Lower leg skin (tissue), 4 donors: ENCODE measurements at regions not wholly inside any gene's neighbourhood (a gene's known extent, or its start where the extent isn't known, plus 50 kb on each side); places are given as distances from the start of the nearest gene placed in this dataset.

Experiments used
- DNase-seq, 2 donors: peaks; one replicate each; pipeline ENCODE4 v3.0.0-alpha.2; 2019; ENCODE audit warnings: low spot score in 2 of 2
- H3K4me3 ChIP-seq: fragments of 200-600 bp; sonication (generic); 2 replicates; pipeline ENCODE4 v1.5.1; 2017; ENCODE audit warnings: mild to moderate bottlenecking, low read depth; ENCODE audit not compliant: poor library complexity, severe bottlenecking
- CTCF ChIP-seq, 3 donors: fragments of 450-650 bp; IDR thresholded peaks; one replicate each; pipeline ENCODE4 v1.5.1; 2016; ENCODE audit warnings: antibody characterized with exemption in 3 of 3, mild to moderate bottlenecking in 3 of 3, moderate library complexity in 2 of 3
- POLR2A ChIP-seq, 2 donors: fragments of 450-650 bp; IDR thresholded peaks; one replicate each; pipeline ENCODE4 v1.6.1; 2016 to 2017; ENCODE audit warnings: antibody characterized with exemption in 2 of 2, mild to moderate bottlenecking in 1 of 2, moderate library complexity in 1 of 2
- WGBS, 2 donors: methylation state at CpG; one replicate each; pipeline ENCODE4 v1.1.5; 2018; 5-methylcytosine and 5-hydroxymethylcytosine counted together
- intact Hi-C: fragments of 100-400 bp; cut with DNase I; formaldehyde crosslinking; loops from one replicate; pipeline ENCODE4 v1.15.0; 2023; ENCODE audit warnings: low total_unique reads

DNA sequence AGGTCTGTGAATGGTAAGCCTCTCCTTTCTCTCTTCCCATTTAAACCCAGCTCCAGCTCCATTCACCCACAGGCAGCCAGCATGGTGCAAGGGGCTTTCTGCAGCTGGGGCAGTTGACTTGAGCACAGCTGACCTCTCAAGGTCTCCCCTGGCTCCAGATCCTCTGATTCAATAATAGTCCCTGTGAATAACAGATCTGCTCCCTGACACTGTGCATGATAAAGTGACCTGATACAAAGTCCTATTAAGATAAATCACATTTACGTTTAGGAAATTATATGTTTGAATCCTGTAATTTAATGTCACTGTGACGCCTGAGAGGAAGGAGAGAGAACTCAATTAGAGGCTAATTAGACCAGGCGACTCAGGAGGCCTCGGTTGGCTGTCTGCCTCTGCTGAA, 540.4 kb upstream of the CDH11 start:
- TF ChIP-seq POLR2A (IDR thresholded peaks at IDR 0.05) (no peak), CTCF (IDR thresholded peaks at IDR 0.05) (no peak)
- DNase-seq = no peak
- no peak overlapping the region for H3K4me3 ChIP-seq
- WGBS, 2 donors = 82 to 87% methylated on average over 4 of the region's 4 CpGs
- intact Hi-C loops = no loop called here

DNA sequence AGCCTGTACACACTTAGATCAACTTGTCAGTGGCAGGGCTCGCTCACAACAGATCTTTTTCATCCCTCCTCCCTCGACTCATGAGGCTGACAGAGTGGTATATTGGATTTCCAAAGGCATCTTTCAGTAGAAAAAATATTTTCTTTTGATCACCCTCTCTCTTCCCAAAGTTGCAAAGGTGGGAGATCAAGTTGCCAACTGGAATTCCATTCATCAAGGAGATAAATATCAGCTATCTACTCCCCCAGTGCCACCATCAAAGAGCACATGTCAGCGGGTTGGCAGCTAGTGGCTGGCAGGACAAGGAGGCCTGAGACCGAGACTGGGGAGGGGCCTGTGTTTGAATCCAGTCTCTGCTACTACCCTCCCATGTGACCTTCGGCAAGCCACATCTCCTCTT, 539.7 kb upstream of the CDH11 start:
- DNase-seq = no peak
- no peak overlapping the region for H3K4me3 ChIP-seq
- intact Hi-C loops = no loop called here
- no peak for TF ChIP-seq CTCF (IDR thresholded peaks at IDR 0.05)
- no peak for TF ChIP-seq POLR2A (IDR thresholded peaks at IDR 0.05)
- WGBS, 2 donors = 81 to 97% methylated on average over 5 of the region's 5 CpGs

GRCh38 chr16:65660390-65660789, 538.5 kb upstream of the CDH11 start:
- no peak for DNase-seq
- intact Hi-C loops = no loop called here
- 40 to 41% methylated on average over 5 of the region's 5 CpGs for WGBS, 2 donors
- H3K4me3 ChIP-seq = no peak overlapping the region
- no peak for TF ChIP-seq POLR2A (IDR thresholded peaks at IDR 0.05)
- no peak for TF ChIP-seq CTCF (IDR thresholded peaks at IDR 0.05)

DNA sequence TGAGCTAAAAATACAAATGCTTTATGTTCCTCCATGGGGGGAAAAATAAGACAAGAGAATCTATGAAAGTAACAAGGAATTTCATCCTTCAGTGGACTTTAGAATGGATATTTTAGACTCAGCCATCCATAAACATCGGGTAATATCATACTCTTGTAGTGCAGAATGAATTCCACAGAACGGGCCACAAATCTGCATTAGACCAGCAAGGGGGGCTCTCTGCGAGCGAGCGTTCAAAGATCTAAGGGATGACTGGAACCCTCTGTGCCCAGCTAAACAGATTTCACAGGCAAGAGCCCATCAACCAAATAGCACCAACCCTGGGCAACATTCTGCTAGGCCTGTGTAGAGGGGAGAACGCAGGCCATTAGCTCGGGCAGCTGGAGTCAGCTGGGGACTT, 537.9 kb upstream of the CDH11 start:
- WGBS, 2 donors = 89 to 96% methylated on average over 7 of the region's 7 CpGs
- TF ChIP-seq POLR2A (IDR thresholded peaks at IDR 0.05) = no peak
- TF ChIP-seq CTCF (IDR thresholded peaks at IDR 0.05) = no peak
- H3K4me3 ChIP-seq = no peak overlapping the region
- intact Hi-C loops = loop anchor here (10.0 kb wide), 1 partner anchor 615 kb away; no protein-coding TSS in a partner anchor
- DNase-seq = no peak

DNA sequence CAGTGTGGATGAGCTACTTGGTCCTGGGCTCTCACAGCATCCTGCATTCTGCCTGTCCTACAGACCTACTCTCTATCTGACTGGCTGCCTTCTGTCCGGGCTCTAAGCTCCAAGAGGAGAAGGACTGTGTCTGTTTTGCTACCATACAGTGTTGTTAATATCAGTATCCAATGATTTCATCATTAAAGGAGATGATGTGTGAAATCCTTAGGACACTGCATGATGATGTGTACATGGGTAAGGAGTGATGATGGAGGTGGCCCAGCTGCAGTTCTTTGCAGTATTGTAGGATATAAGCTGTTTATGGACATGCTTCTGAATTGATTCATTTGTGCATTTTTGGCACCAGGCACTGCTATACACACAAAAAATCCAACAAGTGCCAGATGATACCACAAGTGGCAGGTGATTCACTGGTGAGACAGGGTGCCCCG, 536.9 kb upstream of the CDH11 start:
- intact Hi-C loops = loop anchor here (10.0 kb wide), 1 partner anchor 616 kb away; no protein-coding TSS in a partner anchor
- no peak overlapping the region for H3K4me3 ChIP-seq
- WGBS, 2 donors = 55 to 57% methylated on average over 2 of the region's 2 CpGs
- no peak for DNase-seq
- TF ChIP-seq CTCF (IDR thresholded peaks at IDR 0.05) (no peak), POLR2A (IDR thresholded peaks at IDR 0.05) (no peak)

- no peak for TF ChIP-seq POLR2A (IDR thresholded peaks at IDR 0.05)
- no peak for TF ChIP-seq CTCF (IDR thresholded peaks at IDR 0.05)
- intact Hi-C loops = loop anchor here (10.0 kb wide), 1 partner anchor 616 kb away; no protein-coding TSS in a partner anchor
- DNase-seq = peak; percentile 43 to 87
- H3K4me3 ChIP-seq = no peak overlapping the region
- WGBS, 2 donors = 20 to 25% methylated on average over 4 of the region's 4 CpGs
Measured at GRCh38 chr16:65658349-65658748, 536.5 kb upstream of the CDH11 start.
